GF-D8 (cell line): ENCODE measurements at regions not wholly inside any gene's neighbourhood (a gene's known extent, or its start where the extent isn't known, plus 50 kb on each side); places are given as distances from the start of the nearest gene placed in this dataset.

Source experiments
- DNase-seq: peaks from one replicate; lab custom pipeline; 2025; lab: John Stamatoyannopoulos, UW

DNA sequence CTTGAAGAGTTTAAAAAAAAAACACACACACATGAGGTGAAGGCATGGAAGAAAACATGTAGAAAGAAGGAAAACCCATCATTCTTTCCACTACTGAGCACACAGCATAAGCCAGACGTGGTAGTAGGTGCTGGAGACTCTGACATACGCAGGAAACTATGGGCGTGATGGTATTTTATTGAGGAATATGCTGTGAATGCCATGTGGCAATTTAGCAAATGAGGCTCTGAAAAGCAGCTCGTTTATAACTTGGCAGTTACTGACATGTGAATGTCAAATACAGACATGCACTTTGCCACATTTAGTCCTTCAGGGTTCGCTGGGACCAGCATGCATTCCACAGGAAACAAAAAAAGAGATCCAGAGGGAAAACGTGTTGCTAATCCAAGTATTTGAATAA, 74.3 kb upstream of the IFNAR2 start:
- no peak for DNase-seq

DNA sequence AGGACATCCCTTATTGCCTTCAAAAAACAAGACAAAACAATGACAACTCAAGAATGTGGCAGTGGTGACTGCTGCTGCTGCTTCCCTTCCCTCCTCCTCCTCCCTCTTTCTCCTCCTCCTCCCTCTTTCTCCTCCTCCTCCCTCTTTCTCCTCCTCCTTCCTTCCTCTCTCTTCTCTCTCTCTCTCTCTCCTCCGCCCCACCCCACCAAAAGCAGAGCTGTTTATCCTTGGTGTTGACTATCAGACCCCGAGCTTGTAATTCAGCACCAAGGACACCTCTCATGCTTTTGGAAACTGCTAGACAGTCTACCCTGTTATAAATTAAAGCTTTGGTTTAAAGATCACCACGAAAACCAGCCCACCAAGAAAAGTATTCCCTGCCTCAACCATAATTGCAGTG, 72.4 kb upstream of the IFNAR2 start:
- no peak for DNase-seq

DNA sequence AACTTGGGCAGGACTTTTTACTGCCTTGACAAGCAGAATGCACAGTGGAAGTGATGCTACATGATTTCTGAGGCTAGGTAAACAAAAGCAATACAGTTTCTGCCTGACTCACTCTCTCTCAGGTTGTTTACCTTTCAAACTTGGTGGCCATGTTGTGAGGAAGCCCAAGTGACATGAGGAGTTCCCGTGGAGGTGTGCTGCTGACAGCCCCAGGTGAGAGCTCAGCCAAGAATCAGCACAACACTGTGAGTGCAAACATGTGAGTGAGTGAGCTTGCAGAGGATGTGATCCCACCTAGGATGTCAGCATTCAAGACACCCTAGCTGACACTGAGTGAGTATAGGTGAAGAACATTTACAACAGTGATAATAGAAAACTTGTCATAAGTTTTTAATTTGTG, 71.1 kb upstream of the IFNAR2 start:
- DNase-seq = no peak

DNA sequence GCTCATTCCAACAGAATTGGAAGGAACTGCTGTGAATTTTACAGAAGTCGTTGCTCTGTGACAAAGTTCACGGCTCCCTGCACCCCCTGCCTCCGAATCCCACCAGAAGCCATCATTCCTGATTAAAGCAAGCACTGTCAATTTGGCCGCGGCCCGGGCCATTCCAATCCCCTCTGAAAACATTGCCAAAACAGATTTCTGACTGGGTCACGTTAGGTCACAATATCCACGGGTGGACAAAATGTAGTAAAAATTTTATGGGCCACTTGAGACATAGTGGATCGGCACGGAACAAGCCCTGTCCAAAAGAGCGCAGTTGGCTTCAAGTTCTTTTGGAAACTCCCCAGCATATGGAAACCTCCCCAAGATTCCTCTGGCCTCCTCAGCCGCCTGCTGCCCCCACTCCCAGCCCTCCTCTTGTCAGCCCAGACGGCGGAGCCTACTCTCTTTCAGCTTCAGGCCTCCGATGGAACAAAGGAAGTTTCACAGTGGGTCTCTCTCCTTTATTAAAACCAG, 67.2 kb upstream of the IFNAR2 start:
- DNase-seq = no peak

DNA sequence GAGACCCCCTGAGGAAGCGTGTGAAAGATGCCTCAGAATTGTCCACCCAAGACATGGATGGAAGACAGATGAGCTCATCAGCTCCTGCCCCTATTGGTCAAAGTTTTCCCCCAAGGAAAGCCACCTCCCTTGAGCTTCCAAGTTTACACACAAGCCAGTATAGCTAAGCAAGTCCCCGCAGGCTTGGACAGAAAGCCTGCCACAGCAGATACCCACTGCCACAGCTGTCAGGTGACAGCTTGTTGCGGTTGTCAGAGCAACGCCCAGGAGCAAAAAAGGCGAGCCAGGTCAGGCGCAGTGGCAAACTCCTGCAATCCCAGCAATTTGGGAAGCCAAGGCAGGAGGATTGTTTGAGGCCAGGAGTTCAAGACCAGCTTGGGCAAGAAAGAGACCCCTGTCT, 60.9 kb upstream of the IFNAR2 start:
- no peak for DNase-seq

DNA sequence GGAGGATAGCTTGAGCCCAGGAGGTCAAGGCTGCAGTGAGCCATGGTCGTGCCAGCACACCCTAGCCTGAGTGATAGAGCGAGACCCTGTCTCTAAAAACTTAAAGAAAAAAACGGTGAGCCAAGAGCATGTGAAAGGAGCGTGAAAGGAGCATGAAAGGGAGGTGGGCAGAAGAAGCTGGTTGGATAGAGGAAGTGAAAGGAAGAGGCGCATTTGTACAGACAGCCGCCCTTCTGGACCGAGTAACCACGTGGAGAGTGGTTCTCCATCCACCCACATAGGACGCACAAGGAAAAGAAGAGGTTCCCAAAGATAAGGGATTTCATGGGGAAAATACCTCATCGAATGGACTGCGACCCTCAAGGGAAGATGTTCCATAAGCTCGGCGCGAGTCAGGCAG, 60.4 kb upstream of the IFNAR2 start:
- DNase-seq = no peak

DNA sequence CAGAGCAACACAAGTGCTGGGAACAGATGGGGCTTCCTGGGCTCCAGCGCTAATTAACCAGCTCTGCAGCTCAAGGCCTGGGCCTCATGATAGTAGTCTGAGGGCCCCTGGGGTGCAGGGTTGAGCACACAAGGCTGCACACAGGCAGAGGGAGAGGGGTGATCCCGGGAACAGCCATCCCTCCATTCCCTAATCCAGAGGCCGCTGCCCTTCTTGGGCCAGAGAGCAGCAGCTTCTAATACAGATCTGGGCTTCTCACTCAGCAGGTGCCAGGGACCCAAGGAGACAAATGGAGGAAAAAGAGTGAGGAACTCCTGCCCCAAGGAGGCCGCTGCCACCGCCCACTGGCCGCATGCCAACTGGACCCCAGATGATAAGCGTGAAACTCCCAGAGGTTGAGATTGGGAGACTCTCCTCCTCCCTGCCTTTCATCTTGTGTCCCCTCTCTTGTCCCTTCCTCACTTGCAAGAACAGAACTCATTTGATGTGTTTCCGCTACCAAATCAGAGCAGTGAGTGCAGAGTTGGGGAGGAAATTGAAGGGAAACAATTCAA, 58.0 kb upstream of the IFNAR2 start:
- no peak for DNase-seq

DNA sequence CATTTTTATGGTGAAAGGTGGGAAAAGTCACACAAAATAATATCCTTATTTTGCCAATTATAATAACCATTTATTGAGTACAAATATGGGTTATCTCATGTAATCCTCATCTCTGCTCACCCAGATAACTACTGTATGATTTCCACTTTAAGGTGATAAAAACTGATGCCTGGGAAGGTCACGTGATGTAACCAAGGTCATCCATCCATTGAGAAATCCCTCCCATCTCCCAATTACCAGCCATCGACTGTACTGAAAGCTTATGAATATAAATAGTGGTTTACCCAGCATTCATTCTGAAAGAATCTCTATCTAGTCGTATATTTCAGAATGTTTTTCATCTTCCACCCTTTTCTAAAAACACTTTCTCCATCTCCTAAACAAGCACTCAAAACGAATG, 55.0 kb upstream of the IFNAR2 start:
- no peak for DNase-seq
